GM12872 (cell line): ENCODE measurements at regions not wholly inside any gene's neighbourhood (a gene's known extent, or its start where the extent isn't known, plus 50 kb on each side); places are given as distances from the start of the nearest gene placed in this dataset.

ENCODE experiments used
- CTCF ChIP-seq: IDR thresholded peaks from 3 replicates; pipeline ENCODE4 v1.5.1; 2011; ENCODE audit warnings: low read depth, mild to moderate bottlenecking, low read length, moderate library complexity; ENCODE audit not compliant: insufficient read depth

DNA sequence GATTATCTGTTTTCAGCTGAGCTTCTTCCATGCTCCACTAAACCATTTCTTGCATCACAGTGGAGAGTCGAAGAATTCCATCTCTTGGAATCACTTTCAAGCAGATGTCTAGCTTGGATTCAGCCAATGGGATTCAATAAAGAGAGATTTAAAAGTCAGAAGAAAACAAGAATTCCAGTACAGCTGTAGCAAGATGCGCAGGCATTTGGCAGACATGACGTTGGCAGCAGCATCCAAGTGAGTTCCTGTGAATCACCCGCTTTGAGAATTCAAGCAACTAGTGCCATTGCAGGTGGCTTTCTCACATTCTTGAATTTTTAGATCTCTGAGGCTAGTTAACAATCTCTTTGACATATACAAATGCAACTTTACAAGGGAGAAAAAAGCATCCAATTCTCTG, 467.0 kb downstream of the CDH10 start:
- TF ChIP-seq CTCF = no peak

GRCh38 chr5:24183981-24184380, 460.8 kb downstream of the CDH10 start:
- no peak for TF ChIP-seq CTCF

GRCh38 chr5:24188216-24188925, 456.4 kb downstream of the CDH10 start:
- no peak for TF ChIP-seq CTCF

GRCh38 chr5:24196789-24197188, 448.0 kb downstream of the CDH10 start:
- TF ChIP-seq CTCF = no peak

GRCh38 chr5:24208686-24209106, 436.1 kb downstream of the CDH10 start:
- no peak for TF ChIP-seq CTCF

GRCh38 chr5:24215114-24215513, 429.7 kb downstream of the CDH10 start:
- TF ChIP-seq CTCF = no peak

- TF ChIP-seq CTCF = no peak
Measured at GRCh38 chr5:24222876-24223275, 421.9 kb downstream of the CDH10 start.
